ENCODE measurements at regions not wholly inside any gene's neighbourhood (a gene's known extent, or its start where the extent isn't known, plus 50 kb on each side); places are given as distances from the start of the nearest gene placed in this dataset.

DNA sequence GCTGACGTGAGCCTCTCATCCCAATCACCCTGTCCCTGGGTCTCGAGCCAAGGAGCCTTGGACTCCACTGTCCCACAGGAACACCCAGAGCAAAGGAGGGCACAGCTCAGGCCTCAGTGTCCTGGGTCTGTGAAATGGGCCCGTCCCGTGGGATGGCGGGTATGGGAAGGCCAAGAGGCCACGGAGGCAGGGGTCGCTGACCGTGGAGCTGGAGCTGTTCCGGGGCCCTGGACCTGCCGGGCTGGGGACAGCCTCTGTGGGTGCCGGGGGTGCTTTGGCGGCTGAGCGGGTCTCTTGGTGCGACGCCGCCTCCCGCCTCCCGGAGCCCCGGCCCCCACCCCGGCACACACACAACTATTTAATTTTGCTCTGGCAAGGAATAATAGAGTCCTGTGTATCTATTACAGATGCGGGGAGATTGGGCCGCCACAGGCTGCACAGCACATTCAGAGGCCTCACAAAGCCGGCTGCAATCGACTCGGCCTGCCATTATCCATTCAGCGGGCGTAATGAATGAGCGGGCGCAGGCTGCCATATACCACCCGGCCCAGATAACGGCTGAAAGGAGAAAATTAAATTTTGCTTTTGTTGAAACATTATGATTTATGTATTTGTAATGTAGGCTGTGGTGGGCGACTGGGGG is 83.9 kb upstream of the NKX1-1 start:
- H3K9me3 ChIP-seq (ENCODE audit: control insufficient read depth in 2 of 2, low read length in 2 of 2) = peaks cover 0 to 14% of the 10 kb centered on the region in 2 donors
- no peak overlapping the region for H3K4me3 ChIP-seq (ENCODE audit: low read length in 2 of 2)
- peaks cover 29% of the 10 kb centered on the region in 2 donors for H3K27me3 ChIP-seq (ENCODE audit: control insufficient read depth in 1 of 2, insufficient read depth in 2 of 2, low read length in 2 of 2)
- H3K27ac ChIP-seq (ENCODE audit: low read length) = no peak overlapping the region
- H3K9ac ChIP-seq (ENCODE audit: low read length in 2 of 2) = no peak overlapping the region
- H3K4me1 ChIP-seq (ENCODE audit: control insufficient read depth, insufficient read depth, low read length) = no peaks in the 10 kb centered on the region
- H3K36me3 ChIP-seq (ENCODE audit: control insufficient read depth in 2 of 2, insufficient read depth in 2 of 2, low read length in 2 of 2) = no peaks in the 10 kb centered on the region

DNA sequence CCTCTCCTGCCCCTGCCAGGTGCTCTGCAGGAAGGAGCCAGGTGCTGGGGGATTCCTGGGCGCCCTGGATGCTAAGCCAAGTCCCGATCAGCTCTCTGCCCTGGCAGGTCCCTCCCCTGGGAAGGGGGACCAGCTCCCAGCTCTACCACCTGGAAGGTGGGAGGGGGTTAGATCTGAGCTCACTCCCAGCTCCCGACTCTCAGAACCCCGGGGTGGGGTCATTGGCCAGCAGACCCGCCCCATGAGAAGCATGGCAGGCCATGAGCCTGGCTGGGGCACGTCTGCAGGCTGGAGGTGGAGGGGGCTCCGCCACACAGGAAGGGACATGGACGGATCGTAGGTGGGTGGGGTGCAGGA is 83.4 kb upstream of the NKX1-1 start:
- Histone ChIP-seq H3K9ac (ENCODE audit: low read length in 2 of 2) (no peak overlapping the region), H3K4me1 (ENCODE audit: control insufficient read depth, insufficient read depth, low read length) (no peaks in the 10 kb centered on the region), H3K27me3 (ENCODE audit: control insufficient read depth in 1 of 2, insufficient read depth in 2 of 2, low read length in 2 of 2) (peaks cover 29% of the 10 kb centered on the region in 2 donors), H3K4me3 (ENCODE audit: low read length in 2 of 2) (no peak overlapping the region), H3K27ac (ENCODE audit: low read length) (no peak overlapping the region), H3K36me3 (ENCODE audit: control insufficient read depth in 2 of 2, insufficient read depth in 2 of 2, low read length in 2 of 2) (no peaks in the 10 kb centered on the region), H3K9me3 (ENCODE audit: control insufficient read depth in 2 of 2, low read length in 2 of 2) (peaks cover 0 to 19% of the 10 kb centered on the region in 2 donors)

DNA sequence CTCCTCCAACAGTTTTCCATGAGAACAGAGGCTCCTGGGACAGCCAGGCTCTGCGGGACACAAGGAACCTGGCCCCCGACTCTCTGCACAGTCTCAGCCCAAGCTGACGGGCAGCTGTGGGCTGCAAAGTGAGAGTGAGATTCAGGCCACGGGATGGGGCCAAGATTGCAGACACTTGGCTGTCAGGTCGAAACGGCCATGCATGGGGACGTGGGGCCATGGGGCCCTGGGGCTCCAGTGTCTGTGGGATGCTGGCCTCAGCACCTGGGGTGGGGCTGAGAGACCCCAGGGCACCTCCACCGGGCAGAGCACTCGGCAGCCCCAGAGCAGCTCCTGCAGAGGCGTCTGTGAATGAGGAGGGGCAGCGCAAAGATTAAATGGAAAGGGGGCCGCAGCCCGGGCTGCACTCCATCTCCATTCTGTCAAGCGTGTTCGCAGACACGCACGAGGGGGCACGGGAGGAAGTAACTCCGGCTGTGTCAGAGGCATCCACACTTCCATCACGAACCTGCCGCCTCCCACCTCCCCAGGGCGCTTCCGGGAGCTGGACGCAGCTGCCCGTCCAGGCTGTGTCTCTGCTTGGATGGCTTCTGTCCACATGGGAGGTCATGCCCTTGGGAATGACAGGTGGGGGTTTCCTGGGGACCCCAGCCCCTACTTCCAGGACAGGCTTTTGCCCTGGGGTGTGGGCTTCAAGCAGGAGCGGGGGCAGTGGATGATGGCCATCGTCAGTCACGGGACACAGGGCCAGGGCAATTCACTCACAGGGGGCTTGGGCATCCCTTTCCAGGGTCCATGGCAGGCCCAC is 82.8 kb upstream of the NKX1-1 start:
- Histone ChIP-seq H3K27ac (ENCODE audit: low read length) (no peak overlapping the region), H3K4me1 (ENCODE audit: control insufficient read depth, insufficient read depth, low read length) (no peaks in the 10 kb centered on the region), H3K4me3 (ENCODE audit: low read length in 2 of 2) (no peak overlapping the region), H3K36me3 (ENCODE audit: control insufficient read depth in 2 of 2, insufficient read depth in 2 of 2, low read length in 2 of 2) (no peaks in the 10 kb centered on the region), H3K9me3 (ENCODE audit: control insufficient read depth in 2 of 2, low read length in 2 of 2) (peaks cover 0 to 19% of the 10 kb centered on the region in 2 donors), H3K9ac (ENCODE audit: low read length in 2 of 2) (no peak overlapping the region), H3K27me3 (ENCODE audit: control insufficient read depth in 1 of 2, insufficient read depth in 2 of 2, low read length in 2 of 2) (peaks cover 29% of the 10 kb centered on the region in 2 donors)

DNA sequence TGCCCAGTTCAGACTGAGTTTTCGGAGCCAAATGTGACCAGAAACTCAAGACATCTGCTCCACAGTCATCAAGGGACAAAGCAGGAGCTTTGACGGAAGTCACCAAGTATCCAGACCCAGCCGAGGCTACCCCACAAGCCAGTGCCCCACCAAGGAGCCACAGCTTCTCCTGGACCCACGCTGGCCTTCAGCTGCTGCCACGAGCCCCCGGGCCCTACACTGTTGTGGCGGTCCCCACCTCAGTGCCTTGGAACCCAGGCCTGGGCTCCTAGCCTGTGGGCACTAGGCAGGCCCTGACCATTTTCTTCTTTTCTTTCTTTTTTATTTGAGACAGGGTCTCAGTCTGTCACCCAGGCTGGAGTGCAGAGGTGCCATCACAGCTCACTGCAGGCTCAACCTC is 82.1 kb upstream of the NKX1-1 start:
- H3K27me3 ChIP-seq (ENCODE audit: control insufficient read depth in 1 of 2, insufficient read depth in 2 of 2, low read length in 2 of 2) = peaks cover 25 to 29% of the 10 kb centered on the region in 2 donors
- no peak overlapping the region for H3K9ac ChIP-seq (ENCODE audit: low read length in 2 of 2)
- H3K27ac ChIP-seq (ENCODE audit: low read length) = no peak overlapping the region
- no peaks in the 10 kb centered on the region for H3K36me3 ChIP-seq (ENCODE audit: control insufficient read depth in 2 of 2, insufficient read depth in 2 of 2, low read length in 2 of 2)
- H3K9me3 ChIP-seq (ENCODE audit: control insufficient read depth in 2 of 2, low read length in 2 of 2) = peaks cover 0 to 19% of the 10 kb centered on the region in 2 donors
- no peak overlapping the region for H3K4me3 ChIP-seq (ENCODE audit: low read length in 2 of 2)
- H3K4me1 ChIP-seq (ENCODE audit: control insufficient read depth, insufficient read depth, low read length) = no peaks in the 10 kb centered on the region

DNA sequence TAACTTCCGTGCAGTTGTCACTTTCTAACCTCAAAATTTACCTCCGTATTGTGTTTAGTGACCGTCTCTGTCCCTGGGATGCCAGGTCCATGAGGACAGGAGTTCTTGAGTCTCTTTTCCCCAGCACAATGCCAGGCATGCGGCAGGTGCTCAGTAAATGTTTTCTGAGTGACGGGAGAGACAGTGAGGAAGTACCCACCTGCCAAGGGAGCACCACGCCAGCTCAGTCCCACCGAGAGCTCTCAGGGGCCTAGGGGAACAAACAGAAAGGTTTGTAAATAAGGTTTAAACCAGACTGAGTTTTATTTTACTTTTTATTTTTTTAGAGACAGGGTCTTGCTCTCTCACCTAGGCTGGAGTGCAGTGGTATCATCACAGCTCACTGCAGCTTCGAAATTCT is 81.5 kb upstream of the NKX1-1 start:
- Histone ChIP-seq H3K36me3 (ENCODE audit: control insufficient read depth in 2 of 2, insufficient read depth in 2 of 2, low read length in 2 of 2) (no peaks in the 10 kb centered on the region), H3K9me3 (ENCODE audit: control insufficient read depth in 2 of 2, low read length in 2 of 2) (peaks cover 0 to 19% of the 10 kb centered on the region in 2 donors), H3K27me3 (ENCODE audit: control insufficient read depth in 1 of 2, insufficient read depth in 2 of 2, low read length in 2 of 2) (peaks cover 25 to 26% of the 10 kb centered on the region in 2 donors), H3K4me3 (ENCODE audit: low read length in 2 of 2) (no peak overlapping the region), H3K27ac (ENCODE audit: low read length) (no peak overlapping the region), H3K4me1 (ENCODE audit: control insufficient read depth, insufficient read depth, low read length) (no peaks in the 10 kb centered on the region), H3K9ac (ENCODE audit: low read length in 2 of 2) (no peak overlapping the region)

DNA sequence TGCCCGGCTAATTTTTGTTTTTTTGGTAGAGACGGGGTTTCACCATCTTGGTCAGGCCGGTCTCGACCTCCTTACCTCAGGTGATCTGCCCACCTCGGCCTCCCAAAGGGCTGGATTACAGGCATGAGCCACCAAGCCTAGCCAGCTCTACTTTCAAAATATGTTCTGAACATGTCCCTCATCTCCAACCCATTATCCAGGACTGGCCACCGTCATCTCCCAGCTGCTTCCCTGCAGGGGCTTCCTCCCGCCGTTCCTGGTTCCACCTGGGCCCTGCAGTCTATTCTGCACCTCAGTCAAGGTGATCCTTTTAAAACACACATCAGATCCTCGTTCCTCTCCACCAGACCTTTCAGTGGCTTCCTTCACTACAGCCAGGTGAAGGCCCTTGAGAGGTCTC is 80.9 kb upstream of the NKX1-1 start:
- Histone ChIP-seq H3K36me3 (ENCODE audit: control insufficient read depth in 2 of 2, insufficient read depth in 2 of 2, low read length in 2 of 2) (no peaks in the 10 kb centered on the region), H3K4me1 (ENCODE audit: control insufficient read depth, insufficient read depth, low read length) (no peaks in the 10 kb centered on the region), H3K27me3 (ENCODE audit: control insufficient read depth in 1 of 2, insufficient read depth in 2 of 2, low read length in 2 of 2) (peaks cover 24 to 26% of the 10 kb centered on the region in 2 donors), H3K9me3 (ENCODE audit: control insufficient read depth in 2 of 2, low read length in 2 of 2) (peaks cover 3 to 19% of the 10 kb centered on the region in 2 donors), H3K4me3 (ENCODE audit: low read length in 2 of 2) (no peak overlapping the region), H3K9ac (ENCODE audit: low read length in 2 of 2) (no peak overlapping the region), H3K27ac (ENCODE audit: low read length) (no peak overlapping the region)

DNA sequence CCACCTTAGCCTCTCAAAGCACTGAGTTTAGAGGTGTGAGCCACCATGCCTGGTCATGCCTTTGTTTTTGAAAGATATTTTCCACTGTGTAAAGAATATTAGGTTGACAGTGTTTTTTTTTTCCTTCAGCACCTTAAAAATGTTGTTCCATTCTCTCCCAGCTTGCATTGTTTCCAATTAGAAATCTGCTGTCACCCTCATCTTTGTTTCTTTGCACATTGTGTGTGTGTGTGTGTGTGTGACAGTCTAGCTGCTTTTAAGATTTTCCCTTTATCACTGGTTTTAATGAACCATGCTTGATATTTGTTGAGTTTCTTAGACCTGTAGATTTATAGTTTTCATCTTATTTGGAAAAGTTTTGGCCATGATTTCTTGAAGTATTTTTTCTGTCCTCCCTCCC is 79.0 kb upstream of the NKX1-1 start:
- Histone ChIP-seq H3K9me3 (ENCODE audit: control insufficient read depth in 2 of 2, low read length in 2 of 2) (peaks cover 4 to 31% of the 10 kb centered on the region in 2 donors), H3K27me3 (ENCODE audit: control insufficient read depth in 1 of 2, insufficient read depth in 2 of 2, low read length in 2 of 2) (peaks cover 14 to 15% of the 10 kb centered on the region in 2 donors), H3K9ac (ENCODE audit: low read length in 2 of 2) (no peak overlapping the region), H3K27ac (ENCODE audit: low read length) (no peak overlapping the region), H3K4me1 (ENCODE audit: control insufficient read depth, insufficient read depth, low read length) (no peaks in the 10 kb centered on the region), H3K4me3 (ENCODE audit: low read length in 2 of 2) (no peak overlapping the region), H3K36me3 (ENCODE audit: control insufficient read depth in 2 of 2, insufficient read depth in 2 of 2, low read length in 2 of 2) (no peaks in the 10 kb centered on the region)

DNA sequence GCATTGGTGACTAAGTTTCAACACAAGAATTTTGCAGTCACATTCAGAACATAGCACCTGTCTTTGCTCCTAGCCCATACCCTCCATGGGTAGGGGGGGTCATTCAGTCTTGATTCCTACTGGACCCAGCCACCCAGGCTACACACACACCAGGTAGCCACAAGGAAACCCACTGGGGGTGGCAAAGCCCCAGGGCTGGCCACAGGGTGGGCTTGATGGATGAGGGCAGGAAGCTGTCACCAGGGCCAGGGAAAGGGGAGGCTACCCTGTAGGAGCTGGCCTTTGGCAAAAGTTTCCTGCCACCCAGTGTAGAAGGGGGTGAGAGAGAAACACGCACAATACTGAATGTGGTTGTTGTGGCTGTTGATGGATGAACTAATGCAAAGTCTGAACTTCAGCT is 74.5 kb upstream of the NKX1-1 start:
- no peaks in the 10 kb centered on the region for H3K36me3 ChIP-seq (ENCODE audit: control insufficient read depth in 2 of 2, insufficient read depth in 2 of 2, low read length in 2 of 2)
- H3K4me1 ChIP-seq (ENCODE audit: control insufficient read depth, insufficient read depth, low read length) = no peaks in the 10 kb centered on the region
- H3K27me3 ChIP-seq (ENCODE audit: control insufficient read depth in 1 of 2, insufficient read depth in 2 of 2, low read length in 2 of 2) = peaks cover 0 to 2% of the 10 kb centered on the region in 2 donors
- peaks cover 4 to 33% of the 10 kb centered on the region in 2 donors for H3K9me3 ChIP-seq (ENCODE audit: control insufficient read depth in 2 of 2, low read length in 2 of 2)
- no peak overlapping the region for H3K27ac ChIP-seq (ENCODE audit: low read length)
- H3K4me3 ChIP-seq (ENCODE audit: low read length in 2 of 2) = no peak overlapping the region
- no peak overlapping the region for H3K9ac ChIP-seq (ENCODE audit: low read length in 2 of 2)

DNA sequence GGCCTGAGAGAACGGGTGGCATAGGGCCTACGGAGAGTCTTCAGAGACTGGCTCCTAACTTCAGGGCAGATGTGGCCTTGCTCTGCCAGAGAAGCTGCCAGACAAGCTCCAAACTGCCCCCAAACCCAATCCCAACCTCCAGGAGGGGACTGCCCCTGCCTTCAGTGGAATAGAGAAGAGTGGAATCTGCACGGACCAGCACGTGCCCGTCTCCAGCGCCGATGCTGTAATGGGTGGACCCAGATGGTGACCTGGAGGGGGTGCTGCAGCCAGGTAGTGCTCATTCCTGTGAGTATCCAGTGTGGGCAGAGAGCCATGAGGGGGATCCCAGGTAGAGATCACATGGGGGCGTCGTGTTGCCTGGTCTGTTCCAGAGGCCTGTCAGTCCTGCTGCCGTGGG is 73.2 kb upstream of the NKX1-1 start:
- H3K4me3 ChIP-seq (ENCODE audit: low read length in 2 of 2) = no peak overlapping the region
- no peaks in the 10 kb centered on the region for H3K36me3 ChIP-seq (ENCODE audit: control insufficient read depth in 2 of 2, insufficient read depth in 2 of 2, low read length in 2 of 2)
- peaks cover 3 to 4% of the 10 kb centered on the region in 2 donors for H3K27me3 ChIP-seq (ENCODE audit: control insufficient read depth in 1 of 2, insufficient read depth in 2 of 2, low read length in 2 of 2)
- H3K27ac ChIP-seq (ENCODE audit: low read length) = no peak overlapping the region
- no peaks in the 10 kb centered on the region for H3K4me1 ChIP-seq (ENCODE audit: control insufficient read depth, insufficient read depth, low read length)
- H3K9me3 ChIP-seq (ENCODE audit: control insufficient read depth in 2 of 2, low read length in 2 of 2) = peaks cover 4 to 23% of the 10 kb centered on the region in 2 donors
- H3K9ac ChIP-seq (ENCODE audit: low read length in 2 of 2) = no peak overlapping the region

DNA sequence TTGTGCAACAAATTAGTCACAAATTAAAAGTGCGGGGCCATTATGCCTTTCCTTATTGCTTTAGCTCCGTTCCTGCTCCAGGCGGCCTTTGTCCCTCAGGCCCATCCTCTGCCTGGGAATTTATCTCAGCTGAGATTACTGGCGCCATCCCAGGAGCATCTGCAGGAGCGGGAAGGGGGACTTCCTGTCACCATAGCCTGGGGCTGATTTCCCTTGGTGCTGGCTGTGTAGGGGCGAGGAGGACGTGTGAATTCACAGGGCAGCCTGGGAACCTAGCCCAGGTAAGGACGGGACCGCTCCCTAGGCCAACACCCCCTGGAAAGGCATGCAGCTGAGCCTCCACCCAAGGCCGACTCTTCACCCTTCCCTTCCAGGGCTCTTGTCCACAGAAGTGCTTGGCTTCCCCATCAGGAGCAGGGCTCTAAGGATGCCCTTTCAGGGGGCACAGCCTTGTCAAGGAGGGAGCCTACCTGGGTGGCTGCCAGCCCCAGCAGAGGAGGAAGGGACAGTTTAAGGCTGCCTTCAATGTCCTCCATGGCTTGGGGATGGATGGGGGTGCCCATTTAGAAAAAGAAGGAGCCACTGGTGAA is 72.6 kb upstream of the NKX1-1 start:
- no peaks in the 10 kb centered on the region for H3K36me3 ChIP-seq (ENCODE audit: control insufficient read depth in 2 of 2, insufficient read depth in 2 of 2, low read length in 2 of 2)
- no peak overlapping the region for H3K9ac ChIP-seq (ENCODE audit: low read length in 2 of 2)
- no peak overlapping the region for H3K27ac ChIP-seq (ENCODE audit: low read length)
- peaks cover 3 to 4% of the 10 kb centered on the region in 2 donors for H3K27me3 ChIP-seq (ENCODE audit: control insufficient read depth in 1 of 2, insufficient read depth in 2 of 2, low read length in 2 of 2)
- H3K4me1 ChIP-seq (ENCODE audit: control insufficient read depth, insufficient read depth, low read length) = no peaks in the 10 kb centered on the region
- peaks cover 4 to 23% of the 10 kb centered on the region in 2 donors for H3K9me3 ChIP-seq (ENCODE audit: control insufficient read depth in 2 of 2, low read length in 2 of 2)
- no peak overlapping the region for H3K4me3 ChIP-seq (ENCODE audit: low read length in 2 of 2)

All from stomach smooth muscle (tissue), 2 donors.